Endothelial cell (in vitro differentiated cells): ENCODE measurements at regions not wholly inside any gene's neighbourhood (a gene's known extent, or its start where the extent isn't known, plus 50 kb on each side); places are given as distances from the start of the nearest gene placed in this dataset.

ENCODE experiments used
- DNase-seq: peaks from one replicate; pipeline ENCODE4 v3.0.0; 2021; ENCODE audit warnings: low spot score
- H3K27ac Mint-ChIP-seq: one replicate; pipeline ENCODE4 v1.8.0; 2021; ENCODE audit warnings: mixed read lengths, inconsistent platforms; ENCODE audit not compliant: unreplicated experiment
- H3K27me3 Mint-ChIP-seq: one replicate; pipeline ENCODE4 v1.8.0; 2021; ENCODE audit warnings: mild to moderate bottlenecking, moderate library complexity, mixed read lengths, inconsistent platforms; ENCODE audit not compliant: unreplicated experiment
- H3K36me3 Mint-ChIP-seq: one replicate; pipeline ENCODE4 v1.8.0; 2021; ENCODE audit warnings: mild to moderate bottlenecking, low read depth, mixed read lengths, inconsistent platforms; ENCODE audit not compliant: unreplicated experiment
- H3K4me1 Mint-ChIP-seq: one replicate; pipeline ENCODE4 v1.8.0; 2021; ENCODE audit warnings: mild to moderate bottlenecking, mixed read lengths, inconsistent platforms; ENCODE audit not compliant: unreplicated experiment
- H3K4me3 Mint-ChIP-seq: one replicate; pipeline ENCODE4 v1.8.0; 2021; ENCODE audit warnings: mild to moderate bottlenecking, mixed read lengths, inconsistent platforms; ENCODE audit not compliant: unreplicated experiment
- H3K9me3 Mint-ChIP-seq: one replicate; pipeline ENCODE4 v1.8.0; 2021; ENCODE audit warnings: mixed read lengths, inconsistent platforms; ENCODE audit not compliant: unreplicated experiment
- CTCF ChIP-seq: fragments of 200-600 bp; sonication (generic); IDR thresholded peaks from one replicate; pipeline ENCODE4 v1.5.0; 2021; ENCODE audit warnings: antibody characterized with exemption; ENCODE audit not compliant: unreplicated experiment

DNA sequence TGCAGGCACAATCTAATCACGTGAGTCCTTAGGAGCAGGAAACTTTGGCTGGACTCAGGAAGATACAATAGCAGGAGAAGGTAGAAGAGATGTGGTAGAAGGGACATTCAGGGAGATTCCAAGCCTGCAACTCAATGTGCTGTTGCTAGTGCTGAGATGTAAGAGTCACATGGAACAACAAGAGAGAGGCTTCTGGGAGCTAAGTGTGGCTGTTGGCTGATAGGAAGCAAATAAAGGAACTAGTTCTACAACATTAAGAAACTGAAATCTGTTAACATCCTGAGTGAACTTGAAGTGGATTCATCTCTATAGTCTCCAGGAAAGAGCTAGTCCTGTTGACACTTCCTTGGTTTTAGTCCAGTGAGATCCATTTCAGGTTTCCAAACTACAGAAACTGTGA lies 1207.4 kb downstream of the ADGRL3 start:
- peaks cover 9% of the 10 kb centered on the region for H3K4me1 Mint-ChIP-seq
- no peak for TF ChIP-seq CTCF
- H3K27me3 Mint-ChIP-seq, result no peaks in the 10 kb centered on the region
- no peaks in the 10 kb centered on the region for H3K36me3 Mint-ChIP-seq
- H3K4me3 Mint-ChIP-seq, result no peak overlapping the region
- no peaks in the 10 kb centered on the region for H3K9me3 Mint-ChIP-seq
- H3K27ac Mint-ChIP-seq, result no peak overlapping the region
- DNase-seq, result no peak

DNA sequence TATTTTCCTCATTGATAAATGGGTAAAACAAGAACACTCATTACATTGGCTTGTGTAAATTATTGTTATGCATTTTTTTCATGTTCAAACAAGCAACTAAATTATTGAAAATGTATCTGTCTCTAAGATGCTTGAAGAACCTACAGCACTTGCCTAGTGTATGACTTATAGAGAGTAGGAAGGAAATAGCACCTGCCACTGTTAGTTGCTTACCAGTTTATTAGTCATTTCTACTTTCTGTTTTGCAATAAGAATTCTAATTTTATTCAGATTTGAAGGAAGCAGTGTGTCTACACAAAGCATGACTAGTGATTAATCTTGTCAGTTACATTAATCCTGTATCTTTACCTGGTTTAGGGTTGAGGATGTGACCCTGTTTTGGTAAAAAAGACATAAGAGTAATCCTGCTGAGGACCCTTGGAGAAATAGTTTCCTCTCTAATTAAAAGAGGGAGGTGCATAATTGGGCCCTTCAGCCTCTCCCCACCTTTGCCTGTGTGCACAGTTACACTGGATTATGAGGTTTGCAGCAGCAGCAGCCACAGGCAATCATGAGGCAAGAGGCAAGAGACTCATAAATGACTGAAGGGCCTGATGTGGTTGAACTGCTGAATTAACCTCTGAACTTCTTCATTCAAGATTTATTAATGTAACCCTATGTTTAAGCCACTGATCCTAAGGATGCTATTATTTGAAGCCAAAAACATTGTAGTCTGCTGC lies 1202.1 kb downstream of the ADGRL3 start:
- H3K4me1 Mint-ChIP-seq, result peaks cover 3% of the 10 kb centered on the region
- no peak overlapping the region for H3K4me3 Mint-ChIP-seq
- TF ChIP-seq CTCF, result no peak
- H3K9me3 Mint-ChIP-seq, result no peaks in the 10 kb centered on the region
- DNase-seq, result no peak
- no peak overlapping the region for H3K27ac Mint-ChIP-seq
- H3K36me3 Mint-ChIP-seq, result no peaks in the 10 kb centered on the region
- H3K27me3 Mint-ChIP-seq, result no peaks in the 10 kb centered on the region

GRCh38 chr4:62399242-62399641 lies 1199.1 kb downstream of the ADGRL3 start:
- H3K27me3 Mint-ChIP-seq, result peaks cover 1% of the 10 kb centered on the region
- H3K4me1 Mint-ChIP-seq, result no peaks in the 10 kb centered on the region
- H3K4me3 Mint-ChIP-seq, result no peak overlapping the region
- no peak for TF ChIP-seq CTCF
- H3K36me3 Mint-ChIP-seq, result no peaks in the 10 kb centered on the region
- no peak for DNase-seq
- H3K9me3 Mint-ChIP-seq, result no peaks in the 10 kb centered on the region
- H3K27ac Mint-ChIP-seq, result no peak overlapping the region

GRCh38 chr4:62398318-62398717 lies 1198.2 kb downstream of the ADGRL3 start:
- no peak for TF ChIP-seq CTCF
- H3K4me1 Mint-ChIP-seq, result no peaks in the 10 kb centered on the region
- no peak overlapping the region for H3K4me3 Mint-ChIP-seq
- H3K27me3 Mint-ChIP-seq, result peaks cover 1% of the 10 kb centered on the region
- no peaks in the 10 kb centered on the region for H3K9me3 Mint-ChIP-seq
- H3K36me3 Mint-ChIP-seq, result no peaks in the 10 kb centered on the region
- H3K27ac Mint-ChIP-seq, result no peak overlapping the region
- no peak for DNase-seq

DNA sequence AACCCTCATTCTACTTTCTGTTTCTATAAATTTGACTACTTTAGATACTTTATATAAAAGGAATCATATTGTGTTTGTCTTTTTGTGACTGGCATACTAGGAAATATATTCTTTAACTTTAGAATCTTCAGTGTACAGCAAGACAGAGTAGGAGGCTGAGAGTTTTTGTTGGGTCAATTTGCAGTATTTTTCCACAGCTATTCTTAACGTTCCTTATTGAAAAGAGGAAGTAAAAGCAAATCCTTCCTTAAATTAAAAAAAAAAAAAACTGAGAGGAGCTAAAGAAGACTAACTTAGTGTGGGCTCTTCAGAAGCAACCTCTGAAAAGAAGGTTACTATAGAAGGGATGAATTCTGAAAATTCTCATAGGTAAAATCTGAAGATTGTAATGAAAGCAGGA lies 1194.6 kb downstream of the ADGRL3 start:
- Mint-ChIP-seq H3K36me3 (no peaks in the 10 kb centered on the region), H3K4me1 (peaks cover 5% of the 10 kb centered on the region), H3K4me3 (no peak overlapping the region), H3K27ac (no peak overlapping the region), H3K9me3 (no peaks in the 10 kb centered on the region), H3K27me3 (peaks cover 1% of the 10 kb centered on the region)
- DNase-seq, result no peak
- no peak for TF ChIP-seq CTCF
